Right ventricle myocardium inferior (tissue), 1 donor: ENCODE measurements at regions not wholly inside any gene's neighbourhood (a gene's known extent, or its start where the extent isn't known, plus 50 kb on each side); places are given as distances from the start of the nearest gene placed in this dataset.
"Not testable (repeated sequence)": the region's sequence is repeated elsewhere in the genome, so short reads cannot be mapped to it uniquely, and the experiment has no call there.

ENCODE experiments used
- ATAC-seq: fragments of 200-7000 bp; cut with Tn5 transposase; one replicate; pipeline ENCODE4 v1.9.1; 2020; ENCODE audit warnings: mild to moderate bottlenecking, moderate library complexity
- DNase-seq: peaks from one replicate; pipeline ENCODE4 v3.0.0; 2021; ENCODE audit errors: missing footprints
- intact Hi-C: fragments of 100-400 bp; cut with DNase I; formaldehyde crosslinking; loops from one replicate; pipeline ENCODE4 v1.11.0; 2022
- donor health status: DM: no; HTN: yes; CAD: no; lungs with severe emphysema.

DNA sequence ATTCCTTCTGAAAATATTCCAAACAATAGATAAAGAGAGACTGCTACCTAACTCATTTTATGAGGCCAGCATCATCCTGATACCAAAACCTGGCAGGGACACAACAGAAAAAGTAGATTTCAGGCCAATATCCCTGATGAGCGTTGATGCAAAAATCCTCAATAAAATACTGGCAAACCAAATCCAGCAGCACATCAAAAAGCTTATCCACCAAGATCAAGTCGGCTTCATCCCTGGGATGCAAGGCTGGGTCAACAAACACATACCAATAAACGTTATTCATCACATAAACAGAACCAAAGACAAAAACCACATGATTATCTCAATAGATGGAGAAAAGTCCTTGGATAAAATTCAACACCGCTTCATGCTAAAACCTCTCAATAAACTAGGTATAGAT is 170.6 kb downstream of the KIT start:
- intact Hi-C loops, ATAC-seq, DNase-seq: not testable (repeated sequence)

DNA sequence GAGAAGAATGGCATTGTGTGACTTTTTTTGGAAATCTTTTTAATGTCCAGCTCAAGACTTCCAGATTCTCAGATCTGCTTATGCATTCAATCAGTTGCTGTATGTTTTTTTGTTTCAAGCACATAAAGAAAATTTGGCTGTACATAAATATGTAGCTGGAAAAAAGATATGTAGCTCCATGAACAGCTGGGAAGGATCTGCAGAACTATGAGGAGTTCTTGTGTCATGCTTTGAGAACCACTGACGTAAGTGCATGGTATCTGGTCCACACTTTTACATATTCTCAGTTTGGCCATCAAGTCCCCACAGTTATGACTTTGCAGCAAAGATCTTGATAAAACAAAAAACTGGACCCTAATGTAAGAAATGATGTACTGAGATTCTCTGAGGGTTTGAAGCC is 165.9 kb downstream of the KIT start:
- ATAC-seq (no peak), DNase-seq (no peak)
- intact Hi-C loops, result no loop called here

- intact Hi-C loops, result no loop called here
- DNase-seq (no peak), ATAC-seq (no peak)
Observed at GRCh38 chr4:54819034-54819433, 161.3 kb downstream of the KIT start.

- intact Hi-C loops, result no loop called here
- no peak for DNase-seq
- no peak for ATAC-seq
Observed at GRCh38 chr4:54818481-54818880, 160.7 kb downstream of the KIT start.

DNA sequence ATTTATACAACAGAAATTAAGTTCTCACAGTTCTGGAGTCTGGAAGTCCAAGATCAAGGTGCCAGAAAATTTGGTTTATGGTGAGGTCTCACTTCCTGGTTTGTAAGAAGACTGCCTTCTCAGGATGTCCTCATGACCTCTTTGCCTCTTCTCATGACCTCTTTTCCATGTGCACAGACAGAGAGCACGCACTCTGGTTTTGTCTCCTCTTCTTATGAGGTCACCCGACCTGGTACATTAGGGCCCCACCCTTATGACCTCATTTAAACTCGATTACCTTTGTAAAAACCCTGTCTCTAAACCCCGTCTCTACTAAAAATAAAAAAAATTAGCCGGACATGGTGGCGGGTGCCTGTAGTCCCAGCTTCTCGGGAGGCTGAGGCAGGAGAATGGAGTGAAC is 155.9 kb downstream of the KIT start:
- ATAC-seq, result no peak
- intact Hi-C loops, result no loop called here

GRCh38 chr4:54806351-54806750 is 148.6 kb downstream of the KIT start:
- DNase-seq, result no peak
- no peak for ATAC-seq
- intact Hi-C loops, result no loop called here

More for the DNA sequence above, 155.9 kb downstream of the KIT start:
- no peak for DNase-seq

- intact Hi-C loops, result no loop called here
Observed at GRCh38 chr4:54802336-54802735, 144.6 kb downstream of the KIT start.

GRCh38 chr4:54800831-54801530 is 143.2 kb downstream of the KIT start:
- intact Hi-C loops, result no loop called here
- peak; percentile 80 for ATAC-seq
- DNase-seq, result no peak

More at GRCh38 chr4:54802336-54802735, 144.6 kb downstream of the KIT start:
- ATAC-seq, result no peak
- DNase-seq, result no peak

DNA sequence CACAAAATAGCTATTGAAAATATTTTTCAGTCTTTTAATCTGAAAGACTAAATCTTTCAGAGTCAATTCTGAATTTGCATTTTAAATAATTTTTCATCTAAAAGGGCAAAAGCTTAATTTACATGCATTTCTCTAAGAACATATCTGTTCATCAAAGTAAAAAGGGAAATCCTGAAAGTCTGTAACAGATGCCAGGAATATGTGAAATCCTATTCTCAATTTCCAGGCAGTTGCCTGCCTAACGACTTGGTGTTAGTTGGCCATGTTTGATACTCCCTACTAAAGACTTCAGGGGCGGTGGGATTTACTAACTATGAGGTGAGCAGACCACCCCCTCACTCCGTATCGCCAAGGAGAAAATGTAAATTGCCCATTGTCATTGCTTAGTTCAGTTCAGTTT is 136.8 kb downstream of the KIT start:
- intact Hi-C loops, result no loop called here
- DNase-seq, result no peak
- ATAC-seq, result no peak

GRCh38 chr4:54793856-54794422 is 136.2 kb downstream of the KIT start:
- no peak for ATAC-seq
- DNase-seq, result no peak
- intact Hi-C loops, result no loop called here
